IPS DF 4.7 (cell line): ENCODE measurements at regions not wholly inside any gene's neighbourhood (a gene's known extent, or its start where the extent isn't known, plus 50 kb on each side); places are given as distances from the start of the nearest gene placed in this dataset.

Experiments used
- DNase-seq: peaks from one replicate; pipeline ENCODE4 v3.0.0-alpha.2; 2013; ENCODE audit warnings: low spot score; ENCODE audit errors: extremely low read depth

DNA sequence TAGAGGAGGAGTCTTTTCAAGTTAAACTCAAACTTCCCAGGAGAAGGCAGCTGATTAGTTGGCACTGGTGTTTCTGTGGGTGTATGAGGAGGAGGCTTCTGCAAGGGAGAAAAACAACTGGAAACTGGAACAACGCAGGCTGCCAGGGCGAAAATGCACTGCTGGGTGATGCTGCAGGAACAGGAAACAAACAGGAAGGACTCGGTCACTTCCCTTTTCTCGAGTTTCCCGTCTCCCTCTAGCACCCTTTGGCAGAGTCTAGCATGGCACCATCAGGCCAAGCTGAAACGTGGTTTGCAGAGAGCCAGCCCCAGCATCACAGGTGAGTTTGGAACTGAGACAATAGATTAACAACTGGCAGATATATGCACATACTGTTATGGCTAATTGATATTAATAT is 77.5 kb upstream of the CAST start:
- DNase-seq, result no peak

- no peak for DNase-seq
Observed at GRCh38 chr5:96588539-96588938, 73.6 kb upstream of the CAST start.

DNA sequence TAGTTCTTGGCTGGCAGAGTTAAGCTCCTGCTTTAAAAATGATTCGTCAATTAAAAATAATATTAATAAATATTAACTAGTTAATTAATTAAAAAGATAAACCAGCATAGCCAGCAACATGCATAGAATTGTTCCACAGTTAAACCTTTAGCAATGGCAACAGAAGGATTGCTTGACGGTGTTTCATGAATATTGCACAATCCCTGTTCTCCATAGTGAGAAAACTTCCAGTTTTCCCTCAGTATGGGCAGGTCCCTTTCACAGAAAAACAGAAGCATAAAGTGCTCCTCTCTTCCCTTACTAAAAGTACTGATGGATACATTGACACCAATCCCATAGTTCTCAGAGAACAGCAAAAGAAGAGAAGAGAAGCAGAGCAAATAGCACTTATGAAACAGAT is 71.4 kb upstream of the CAST start:
- no peak for DNase-seq

DNA sequence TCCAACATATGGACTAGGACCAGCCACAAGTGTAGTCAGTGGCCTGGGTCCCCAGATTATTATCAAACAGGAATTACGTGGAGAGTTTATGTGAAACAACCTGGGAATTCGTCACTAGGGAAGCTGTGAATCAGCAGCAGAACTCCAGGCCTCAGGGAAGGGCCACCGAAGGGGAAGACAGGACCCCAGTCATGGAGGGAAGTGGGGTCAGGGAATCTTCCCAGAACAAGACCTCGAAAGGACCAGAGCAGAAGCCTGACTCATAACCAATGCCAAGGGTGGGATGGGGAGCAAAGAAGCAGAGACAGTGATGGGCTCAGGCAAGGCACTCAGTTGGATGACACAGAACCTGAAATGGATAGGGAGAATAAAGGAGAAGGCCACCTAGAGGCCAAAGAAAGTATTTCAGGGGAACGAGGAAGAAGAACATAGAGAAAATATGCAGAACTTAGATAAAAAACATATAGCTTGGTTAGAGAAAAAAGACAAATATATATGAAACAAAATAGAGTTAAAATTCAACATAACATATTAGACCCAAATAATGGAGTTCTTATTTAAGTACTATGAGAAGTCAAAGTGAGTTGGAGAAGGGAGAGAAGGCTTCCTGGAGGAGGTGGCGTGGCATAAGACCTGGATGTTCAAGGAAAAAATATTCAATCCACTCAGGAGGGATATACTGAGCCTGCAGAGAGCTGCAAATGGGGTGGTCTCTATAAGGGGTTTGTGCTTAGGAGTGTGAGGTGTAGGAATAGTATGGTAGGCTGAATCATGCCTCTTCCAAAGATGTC is 66.7 kb upstream of the CAST start:
- DNase-seq, result peak; percentile 25

DNA sequence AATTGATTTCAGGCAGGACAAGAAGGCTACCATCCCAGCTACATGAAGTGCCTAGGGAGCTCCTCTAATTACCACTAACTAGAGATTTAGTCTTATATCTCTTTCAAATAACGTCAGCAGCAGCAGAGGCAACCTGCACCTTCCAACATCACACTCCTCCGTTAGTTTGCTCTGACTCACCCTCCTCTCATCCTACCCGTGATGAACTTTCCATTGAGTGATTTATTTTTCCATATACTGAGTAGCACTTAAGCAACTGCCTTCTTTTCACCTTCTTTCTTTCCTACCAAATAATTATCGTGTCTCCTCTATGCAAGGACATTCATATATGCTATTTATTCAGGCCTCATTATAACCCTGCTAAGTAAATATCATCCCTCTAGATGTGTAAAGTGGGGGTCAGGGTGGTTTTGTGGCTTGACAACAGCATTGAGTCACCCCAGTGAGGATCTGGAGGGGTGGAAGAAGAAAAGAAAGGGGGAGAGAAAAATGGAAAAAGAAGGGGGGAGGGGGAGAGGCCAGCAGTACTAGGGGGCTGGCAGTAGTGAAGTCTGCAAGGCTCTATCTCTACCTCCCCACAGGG is 64.6 kb upstream of the CAST start:
- DNase-seq, result no peak

- DNase-seq, result no peak
Observed at GRCh38 chr5:96601200-96601599, 61.0 kb upstream of the CAST start.

DNA sequence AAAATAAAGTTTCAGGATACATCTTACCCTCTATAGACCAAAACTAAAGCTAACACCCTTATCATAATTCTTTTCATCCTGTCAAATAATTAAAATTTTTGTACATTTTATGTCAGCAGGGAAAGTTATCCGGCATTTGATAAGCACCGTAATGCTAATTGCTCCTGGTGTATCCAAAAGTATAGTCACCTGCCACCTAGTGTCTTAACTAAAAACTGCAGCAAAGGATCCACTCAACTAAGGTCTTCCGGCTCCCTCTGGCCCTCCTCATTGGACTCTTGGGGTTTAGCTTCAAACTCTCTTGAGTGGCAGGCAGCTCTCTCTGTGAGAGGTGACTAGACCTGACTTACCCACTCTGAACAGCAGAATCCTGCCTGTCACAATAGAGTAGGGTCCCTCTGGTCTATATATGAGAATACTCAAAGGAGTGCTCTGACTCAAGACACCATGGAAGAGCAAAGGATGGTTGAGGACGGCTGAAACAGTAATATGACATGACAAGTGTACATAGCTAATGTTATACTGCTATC is 60.4 kb upstream of the CAST start:
- DNase-seq, result peak; percentile 56

- no peak for DNase-seq
Observed at GRCh38 chr5:96602776-96603175, 59.4 kb upstream of the CAST start.

GRCh38 chr5:96605144-96605837 is 56.9 kb upstream of the CAST start:
- DNase-seq, result no peak

GRCh38 chr5:96609369-96609768 is 52.8 kb upstream of the CAST start:
- no peak for DNase-seq

GRCh38 chr5:96610747-96611146 is 51.4 kb upstream of the CAST start:
- DNase-seq, result no peak

- DNase-seq, result no peak
Observed at GRCh38 chr5:96611946-96612345, 50.2 kb upstream of the CAST start.
